ENCODE measurements at regions not wholly inside any gene's neighbourhood (a gene's known extent, or its start where the extent isn't known, plus 50 kb on each side); places are given as distances from the start of the nearest gene placed in this dataset.

GRCh38 chr12:54736549-54736948 is 88.4 kb upstream of the DCD start:
- ChIA-PET POLR2A (ENCODE audit: partially characterized antibody) (no interaction called here), CTCF (ENCODE audit: partially characterized antibody) (interaction anchor here (1.1 to 4.0 kb wide), 3 partner anchors 12 to 35 kb away, joined by 3 to 21 read pairs (median 8); no protein-coding TSS in a partner anchor)
- H2AK5ac ChIP-seq (ENCODE audit: low read depth, low read length), result no peak overlapping the region
- H4K91ac ChIP-seq (replicated peaks; ENCODE audit: insufficient read length, low read length), result no peak overlapping the region
- no peak overlapping the region for H3K4me2 ChIP-seq (ENCODE audit: insufficient read depth in 1 of 2, low read depth in 2 of 2, low read length in 2 of 2)
- H2BK15ac ChIP-seq (ENCODE audit: low read length), result no peak overlapping the region
- no peak overlapping the region for H2BK20ac ChIP-seq (ENCODE audit: low read length)
- no peaks in the 10 kb centered on the region for H3K4me1 ChIP-seq (replicated peaks in 1 of 4; ENCODE audit: control insufficient read depth in 3 of 4, insufficient read depth in 4 of 4, low read length in 3 of 4)
- H3K79me1 ChIP-seq (ENCODE audit: low read depth, low read length), result no peaks in the 10 kb centered on the region
- no peak overlapping the region for H3K27ac ChIP-seq (ENCODE audit: low read depth, low read length)
- no peak for TF ChIP-seq TAF1 (IDR thresholded peaks at IDR 0.05; ENCODE audit: low read depth, low read length)
- no peak for FAIRE-seq
- H3K23ac ChIP-seq (ENCODE audit: insufficient read length), result no peak overlapping the region
- H4K20me1 ChIP-seq (replicated peaks in 1 of 2; ENCODE audit: control insufficient read depth in 1 of 2, insufficient read depth in 2 of 2, low read length in 2 of 2), result no peaks in the 10 kb centered on the region
- H4K5ac ChIP-seq (ENCODE audit: insufficient read length, low read depth, low read length), result no peak overlapping the region
- H2BK120ac ChIP-seq (replicated peaks; ENCODE audit: low read depth, low read length), result no peak overlapping the region
- H3K36me3 ChIP-seq (ENCODE audit: control insufficient read depth in 2 of 4, insufficient read depth in 4 of 4, low read length in 3 of 4), result no peaks in the 10 kb centered on the region
- no peak overlapping the region for H2BK12ac ChIP-seq (ENCODE audit: low read depth, low read length)
- no peak for DNase-seq (ENCODE audit: low read depth in 1 of 2, low spot score in 2 of 2)
- no peak overlapping the region for H3K14ac ChIP-seq (ENCODE audit: insufficient read length)
- no peak overlapping the region for H3K4ac ChIP-seq (replicated peaks; ENCODE audit: insufficient read length, low read depth, low read length)
- H3K23me2 ChIP-seq (ENCODE audit: low read depth, low read length), result no peaks in the 10 kb centered on the region
- H3K18ac ChIP-seq (ENCODE audit: extremely low read depth, low read length), result no peak overlapping the region; the same call in 1 of the 2 replicates
- no peaks in the 10 kb centered on the region for H3K79me2 ChIP-seq (ENCODE audit: control insufficient read depth in 1 of 2, insufficient read depth in 2 of 2, low read length in 2 of 2)
- no peaks in the 10 kb centered on the region for H3K9me3 ChIP-seq (ENCODE audit: insufficient read depth in 2 of 2, low read depth in 1 of 2, low read length in 1 of 2)
- H3K9ac ChIP-seq (replicated peaks in 1 of 4; ENCODE audit: extremely low read depth in 1 of 4, low read depth in 3 of 4, low read length in 3 of 4), result no peak overlapping the region
- WGBS, 2 experiments (ENCODE audit: extremely low coverage in 1 of 2, insufficient coverage in 1 of 2, insufficient read length in 1 of 2, insufficient replicate concordance in 2 of 2, low coverage in 1 of 2, low lambda C conversion rate in 2 of 2, missing lambda C conversion rate in 1 of 2), result 91% methylated on average over 2 of the region's 2 CpGs; no CpG with 5 or more reads in 1 of the 2 experiments
- no peak overlapping the region for H2BK5ac ChIP-seq (ENCODE audit: low read depth, low read length)
- no peak overlapping the region for H4K8ac ChIP-seq (ENCODE audit: extremely low read depth, insufficient read depth, low read length)
- no peak overlapping the region for H3K4me3 ChIP-seq (ENCODE audit: extremely low read depth in 1 of 4, insufficient read depth in 2 of 4, low read depth in 3 of 4, low read length in 4 of 4)
- H3K56ac ChIP-seq (replicated peaks; ENCODE audit: insufficient read length, low read depth, low read length), result no peak overlapping the region
- H2AFZ ChIP-seq (ENCODE audit: low read length), result no peak overlapping the region
- no peaks in the 10 kb centered on the region for H3K27me3 ChIP-seq (replicated peaks in 1 of 4; ENCODE audit: control insufficient read depth in 3 of 4, extremely low read depth in 1 of 4, insufficient read depth in 3 of 4, low read length in 3 of 4)
